GM18868 (cell line): ENCODE measurements at regions not wholly inside any gene's neighbourhood (a gene's known extent, or its start where the extent isn't known, plus 50 kb on each side); places are given as distances from the start of the nearest gene placed in this dataset.

Experiments
- ATAC-seq: cut with Tn5 transposase; IDR thresholded peaks from one replicate; pipeline ENCODE4 v1.9.1; 2021; ENCODE audit warnings: mild to moderate bottlenecking, moderate library complexity; ENCODE audit not compliant: unreplicated experiment

DNA sequence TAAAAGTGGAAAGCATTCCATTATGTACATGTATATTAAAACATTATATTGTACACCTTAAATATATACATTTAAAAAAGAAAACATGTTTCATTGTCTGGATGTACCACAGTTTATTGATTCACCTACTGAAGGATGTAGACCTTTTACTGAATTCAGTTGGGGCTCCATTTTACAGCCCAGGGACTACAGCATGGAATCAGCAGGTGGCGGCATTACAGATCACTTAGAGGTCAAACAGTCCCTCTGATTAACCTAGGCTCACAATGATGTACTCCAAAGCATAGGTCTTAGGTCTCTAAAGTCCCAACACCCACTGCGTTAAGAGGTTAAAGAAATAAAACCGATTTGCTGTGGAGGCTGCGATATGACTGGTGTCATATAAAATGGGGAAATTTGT, 490.9 kb downstream of the SHISA9 start:
- ATAC-seq = no peak

DNA sequence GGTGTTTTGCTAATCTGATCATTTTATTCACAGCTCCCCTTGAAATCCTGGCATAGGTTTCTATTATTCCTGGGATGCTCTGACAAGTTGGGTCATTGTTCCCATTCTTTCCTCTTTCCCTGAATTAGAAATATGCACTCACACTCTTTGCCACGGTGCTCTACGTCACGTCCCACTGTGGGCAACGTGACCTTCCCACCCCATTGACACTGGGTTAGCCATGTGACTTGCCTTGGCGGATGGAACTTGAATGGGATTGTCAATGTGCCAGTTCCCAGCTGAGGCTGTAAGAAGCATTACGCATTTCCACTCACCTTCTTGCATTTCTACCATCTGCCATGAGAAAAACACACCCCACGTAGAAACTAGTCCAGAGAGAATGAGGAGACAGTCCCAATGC, 492.4 kb downstream of the SHISA9 start:
- ATAC-seq = no peak

DNA sequence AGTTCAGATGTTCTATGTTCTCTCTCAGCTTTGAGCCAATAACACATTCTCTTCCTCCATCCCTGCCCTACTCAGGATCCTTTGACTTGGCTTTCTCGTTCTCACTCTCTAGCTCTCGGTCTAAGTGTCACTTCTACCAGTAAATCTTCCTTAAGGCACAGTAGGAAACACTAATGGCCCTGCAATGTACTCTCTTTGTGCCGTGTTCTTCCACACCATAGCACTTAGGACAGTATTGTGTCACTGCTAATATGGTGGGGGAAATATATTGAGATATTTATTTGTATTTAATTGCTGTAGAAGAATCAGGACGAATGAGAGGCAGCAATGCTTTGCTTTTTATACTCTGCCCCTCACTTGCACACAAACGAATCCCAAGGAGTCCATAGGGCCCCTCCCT, 493.1 kb downstream of the SHISA9 start:
- no peak for ATAC-seq

DNA sequence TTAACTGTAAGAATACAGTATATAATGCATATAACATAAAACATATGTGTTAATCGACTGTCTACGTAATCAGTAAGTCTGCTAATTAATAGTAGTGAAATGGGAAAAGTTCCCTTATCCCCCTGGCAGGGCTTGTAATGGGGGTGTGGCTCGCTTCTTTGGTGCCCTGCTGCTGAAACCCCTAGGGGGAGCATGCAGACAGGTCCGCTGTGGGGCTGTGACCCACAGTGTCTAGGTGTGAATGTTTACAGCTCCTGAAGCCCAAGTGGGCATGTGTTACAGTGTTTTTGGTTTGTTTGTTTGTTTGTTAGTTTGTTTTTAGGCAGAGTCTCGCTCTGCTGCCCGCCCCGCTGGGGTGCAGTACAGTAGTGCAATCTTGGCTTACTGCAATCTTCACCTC, 495.7 kb downstream of the SHISA9 start:
- no peak for ATAC-seq

DNA sequence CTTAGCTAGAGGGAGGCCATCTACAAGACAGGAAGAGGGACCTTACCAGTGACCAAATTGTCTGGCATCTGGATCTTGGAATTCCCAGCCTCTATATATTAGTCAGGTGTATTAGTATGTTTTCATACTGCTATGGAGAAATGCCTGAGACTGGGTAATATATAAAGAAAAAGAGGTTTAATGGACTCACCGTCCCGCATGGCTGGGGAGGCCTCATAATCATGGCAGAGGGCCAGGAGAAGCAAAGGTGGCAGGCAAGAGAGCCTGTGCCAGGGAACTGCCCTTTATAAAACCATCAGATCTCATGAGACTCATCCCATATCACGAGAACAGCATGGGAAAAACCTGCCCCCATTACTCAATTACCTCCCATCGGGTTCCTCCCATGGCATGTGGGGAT, 500.2 kb downstream of the SHISA9 start:
- no peak for ATAC-seq

DNA sequence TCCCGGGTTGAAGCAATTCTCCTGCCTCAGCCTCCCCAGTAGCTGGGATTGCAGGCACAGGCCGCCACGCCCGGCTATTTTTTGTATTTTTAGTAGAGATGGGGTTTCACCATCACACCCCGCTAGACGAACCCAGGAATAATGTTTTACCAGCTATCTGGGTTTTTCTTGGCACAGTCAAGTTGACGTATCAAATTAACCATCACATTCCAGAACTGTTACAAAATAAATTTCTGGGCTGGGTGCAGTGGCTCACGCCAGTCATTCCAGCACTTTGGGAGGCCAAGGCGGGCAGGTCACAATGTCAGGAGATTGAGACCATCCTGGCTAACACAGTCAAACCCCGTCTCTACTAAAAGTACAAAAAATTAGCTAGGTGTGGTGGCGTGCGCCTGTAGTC, 501.2 kb downstream of the SHISA9 start:
- no peak for ATAC-seq

DNA sequence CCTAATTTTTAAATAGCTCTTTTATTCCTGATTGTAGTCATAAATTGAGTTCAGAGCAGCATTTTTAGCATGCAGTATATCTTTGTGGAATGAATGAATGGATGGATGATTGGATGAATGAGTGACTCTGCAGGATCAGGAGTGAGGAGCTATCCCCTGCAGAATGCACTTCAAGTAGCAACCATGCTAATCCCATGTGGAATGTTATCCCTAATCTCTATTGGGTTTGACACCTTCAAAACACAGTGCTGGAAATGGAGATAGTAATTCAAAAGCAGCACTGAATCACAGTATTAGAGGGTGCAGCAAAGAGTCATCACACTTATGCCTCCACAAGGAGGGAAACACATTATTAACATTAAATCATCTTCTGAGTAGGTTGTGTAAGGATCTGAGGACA, 501.9 kb downstream of the SHISA9 start:
- ATAC-seq = no peak

DNA sequence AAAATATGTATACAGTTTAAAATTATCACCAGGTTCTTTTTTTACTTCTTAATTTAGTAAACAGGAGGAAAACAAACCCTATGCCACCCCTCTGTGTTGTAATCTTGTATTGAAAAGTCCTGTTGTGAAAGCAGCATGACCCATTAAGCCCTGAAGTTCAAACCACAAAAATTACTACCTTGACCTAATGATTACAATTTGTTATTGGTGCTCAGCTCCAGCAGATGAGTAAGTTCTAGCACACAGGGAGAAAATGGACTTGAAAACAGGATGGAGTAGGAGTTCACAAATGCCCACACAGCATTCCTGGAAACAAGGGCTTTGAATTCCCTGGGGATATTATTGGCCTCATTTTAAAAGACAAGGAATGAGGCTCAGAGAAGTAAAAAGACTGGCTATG, 505.8 kb upstream of the ERCC4 start:
- no peak for ATAC-seq

DNA sequence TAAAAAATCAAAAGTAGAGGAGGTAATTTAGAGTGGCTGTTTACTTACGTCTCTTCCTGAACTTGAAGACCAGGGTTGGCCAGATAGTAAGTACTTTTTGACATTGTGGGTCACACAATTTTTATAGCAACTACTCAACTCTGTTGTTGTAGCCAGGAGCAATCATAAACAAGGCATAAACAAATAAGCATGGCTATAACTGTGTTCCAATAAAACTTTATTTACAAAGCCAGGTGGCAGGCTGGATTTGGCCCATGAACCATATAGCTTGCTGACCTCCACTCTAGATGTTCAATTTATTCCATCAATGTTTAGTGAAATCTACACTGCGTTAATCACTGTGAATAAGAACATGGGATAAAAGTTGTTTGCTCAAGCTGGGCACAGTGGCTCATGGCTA, 500.4 kb upstream of the ERCC4 start:
- no peak for ATAC-seq

DNA sequence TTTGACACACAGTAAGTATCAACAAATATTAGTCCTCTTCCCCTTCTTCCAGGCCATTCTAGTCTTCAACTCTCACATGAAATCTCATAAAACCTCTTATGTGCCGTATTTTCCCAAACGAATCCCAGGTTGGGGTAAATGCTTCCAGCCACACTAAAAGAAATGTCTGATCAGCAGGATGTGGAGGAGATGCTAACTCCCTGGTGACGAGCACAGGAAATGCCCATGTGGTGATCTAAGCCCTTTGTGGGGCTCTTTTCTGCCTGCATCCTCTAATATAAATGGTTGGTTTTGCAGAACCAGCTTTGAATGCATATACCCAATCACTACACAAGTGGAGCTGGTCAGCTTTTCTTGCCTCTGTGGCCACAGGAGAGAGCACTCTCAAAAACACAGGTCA, 498.2 kb upstream of the ERCC4 start:
- no peak for ATAC-seq

DNA sequence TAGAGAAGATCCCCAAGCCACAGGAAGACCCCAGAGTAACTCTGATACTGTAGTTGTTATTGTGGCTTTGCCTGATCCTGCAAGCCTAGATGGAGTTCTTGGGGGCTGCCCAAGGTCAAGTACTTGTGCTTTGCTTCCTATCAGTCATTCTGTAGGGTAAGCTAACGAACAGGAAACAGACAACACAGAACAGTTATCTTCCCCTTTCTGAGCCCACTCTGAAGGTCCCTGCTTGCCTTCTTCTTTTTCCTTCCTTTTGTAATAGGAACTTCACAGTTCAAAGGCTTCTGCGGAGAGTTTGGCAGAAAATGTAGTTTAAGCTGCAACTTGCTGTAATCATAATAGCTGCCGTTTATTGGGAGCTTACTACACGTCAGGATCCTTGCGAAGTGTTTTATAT, 494.1 kb upstream of the ERCC4 start:
- no peak for ATAC-seq

DNA sequence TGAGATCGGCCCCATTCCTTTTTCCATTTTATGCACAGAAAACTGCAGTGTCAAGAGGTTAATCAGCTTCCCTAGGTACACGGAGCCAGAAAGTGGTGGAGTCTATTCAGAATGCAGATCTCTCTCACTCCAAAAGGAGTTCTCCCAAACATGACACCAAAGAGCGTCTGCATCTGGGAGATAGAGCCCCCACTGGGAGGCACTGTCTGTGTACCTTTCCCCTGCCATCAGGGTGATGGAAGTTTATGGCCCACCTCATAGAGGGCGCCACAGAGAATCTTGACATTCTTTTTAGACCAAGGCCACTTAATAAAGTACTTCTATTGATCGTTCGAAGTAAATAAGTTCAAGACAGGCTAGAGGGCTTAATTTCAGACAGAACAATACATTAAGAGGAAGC, 493.7 kb upstream of the ERCC4 start:
- ATAC-seq = no peak

DNA sequence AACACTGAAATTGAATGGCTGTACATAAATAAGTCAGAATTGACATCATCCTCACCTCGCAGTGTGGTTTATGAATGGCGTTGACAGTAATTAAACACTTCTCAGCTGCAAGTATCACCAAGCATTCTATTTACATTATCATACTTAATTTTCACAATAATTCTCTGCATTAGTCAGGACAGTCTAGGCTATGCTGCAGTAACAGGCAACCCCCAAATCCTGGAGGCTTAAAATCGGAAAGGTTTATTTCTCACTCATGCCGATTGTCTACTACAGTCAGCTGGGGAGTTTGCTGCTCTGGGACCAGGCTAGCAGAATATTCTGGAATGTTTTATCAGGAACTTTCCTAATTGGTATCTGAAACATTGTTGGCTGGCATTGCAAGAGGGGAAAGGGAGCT, 493.2 kb upstream of the ERCC4 start:
- ATAC-seq = no peak

DNA sequence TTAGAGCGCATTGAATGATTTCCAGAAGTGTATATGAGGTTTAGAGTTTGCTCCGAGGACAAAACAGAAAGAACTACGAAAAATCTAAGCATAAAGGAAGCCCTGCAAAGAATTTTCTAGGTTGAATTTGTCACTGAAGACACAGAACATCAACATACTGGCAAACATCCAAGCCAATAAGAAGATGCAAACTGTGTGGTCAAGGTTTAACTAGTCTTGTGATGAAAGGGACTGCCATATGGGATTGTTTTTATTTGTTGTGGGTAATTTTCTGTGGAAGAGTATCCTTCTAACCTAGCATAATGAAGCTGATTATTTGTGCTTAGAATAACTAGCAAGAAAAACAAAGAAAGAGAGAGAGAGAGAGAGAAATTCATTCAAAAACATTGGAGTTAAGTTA, 492.0 kb upstream of the ERCC4 start:
- ATAC-seq = no peak

DNA sequence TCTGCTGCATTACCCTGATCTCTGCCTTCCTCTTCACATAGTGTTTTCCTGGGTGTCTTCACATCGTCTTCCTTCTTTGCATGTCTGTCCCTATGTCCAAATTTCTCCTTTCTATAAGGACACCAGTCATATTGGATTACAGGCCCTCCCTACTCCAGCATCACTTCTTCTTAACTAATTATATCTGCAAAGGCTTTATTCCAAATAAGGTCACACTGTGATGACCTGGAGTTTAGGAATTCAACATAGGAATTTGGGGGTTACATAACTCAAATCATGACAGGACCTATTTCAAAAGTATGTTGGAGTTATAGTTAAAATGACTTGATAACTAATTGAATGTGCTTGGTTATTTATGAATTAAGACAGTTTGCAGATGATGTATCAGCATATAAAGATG, 490.5 kb upstream of the ERCC4 start:
- no peak for ATAC-seq

DNA sequence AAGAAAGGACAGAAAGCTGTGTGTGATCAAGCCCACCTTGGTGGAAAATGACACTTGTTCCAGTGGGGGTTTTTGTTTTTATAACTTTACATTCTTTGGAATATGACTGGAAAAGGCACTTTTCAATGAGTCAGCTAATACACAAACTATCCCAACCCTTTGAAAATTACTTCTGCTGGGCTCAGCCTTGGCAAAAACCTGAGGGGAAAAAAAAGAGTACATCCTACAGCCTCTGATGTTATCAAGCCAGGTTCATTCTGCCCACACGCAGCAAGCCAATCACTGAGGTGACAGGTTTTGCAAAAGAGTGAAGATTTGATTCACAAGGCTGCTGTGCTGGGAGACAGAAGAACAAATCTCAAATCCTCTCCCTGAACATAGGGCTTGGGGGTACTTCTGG, 484.5 kb upstream of the ERCC4 start:
- no peak for ATAC-seq

DNA sequence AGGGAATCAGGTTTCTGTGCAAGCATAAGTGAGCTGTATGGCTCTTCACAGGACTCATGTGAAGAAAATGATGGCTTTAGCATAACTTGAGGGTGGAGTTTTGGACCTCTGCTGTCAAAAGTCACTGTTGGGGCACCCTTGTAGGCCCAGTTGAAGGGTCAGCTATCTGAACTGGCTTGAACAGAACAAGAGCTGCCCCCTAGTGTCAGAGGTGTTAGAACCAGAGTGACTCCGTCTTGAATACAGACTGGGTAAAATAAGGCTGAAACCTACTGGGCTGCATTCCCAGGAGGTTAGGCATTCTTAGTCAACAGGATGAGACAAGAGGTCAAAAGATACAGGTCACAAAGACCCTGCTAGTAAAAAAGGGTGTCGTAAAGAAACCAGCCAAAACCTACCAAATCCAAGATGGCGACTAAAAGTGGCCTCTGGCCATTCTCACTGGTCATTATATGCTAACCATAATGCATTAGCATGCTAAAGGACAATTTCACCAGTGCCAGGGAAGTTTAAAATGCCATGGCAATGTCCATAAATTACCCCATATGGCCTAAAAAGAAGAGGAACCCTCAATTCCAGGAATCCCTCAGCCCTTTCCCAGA, 484.0 kb upstream of the ERCC4 start:
- no peak for ATAC-seq

DNA sequence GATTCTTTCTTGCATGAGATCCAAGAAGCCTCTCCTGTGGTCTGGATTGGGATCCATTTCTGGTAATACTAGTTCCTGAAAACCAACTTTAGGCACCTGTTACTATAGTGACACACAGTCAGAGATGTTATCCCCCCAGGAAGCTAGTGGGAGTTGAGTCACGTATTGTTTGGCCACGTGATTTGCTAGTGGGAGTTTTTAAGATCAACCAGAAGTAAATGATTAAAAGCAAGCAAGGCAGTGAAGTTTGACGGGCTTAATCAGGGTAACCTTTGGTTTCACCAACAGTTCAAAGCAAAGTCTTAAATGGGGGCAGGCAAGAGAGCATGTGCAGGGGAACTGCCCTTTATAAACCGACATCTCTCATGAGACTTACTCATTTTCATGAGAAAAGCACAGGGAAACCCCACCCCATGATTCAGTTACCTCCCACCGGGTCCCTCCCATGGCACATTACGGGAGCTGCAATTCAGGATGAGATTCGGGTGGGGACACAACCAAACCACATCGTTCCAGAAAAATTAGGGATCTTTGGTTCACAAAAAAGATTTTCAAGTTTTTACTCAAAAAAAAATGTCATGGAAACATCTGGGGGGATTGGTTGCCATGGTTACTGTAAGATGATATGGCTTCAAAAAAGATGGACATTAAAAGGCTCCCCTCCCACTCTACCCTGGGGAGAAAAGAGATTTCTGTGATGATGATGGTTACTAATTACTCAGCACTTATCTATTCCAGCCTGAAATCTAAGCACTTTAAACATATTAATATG, 483.1 kb upstream of the ERCC4 start:
- peak; percentile 56 for ATAC-seq

DNA sequence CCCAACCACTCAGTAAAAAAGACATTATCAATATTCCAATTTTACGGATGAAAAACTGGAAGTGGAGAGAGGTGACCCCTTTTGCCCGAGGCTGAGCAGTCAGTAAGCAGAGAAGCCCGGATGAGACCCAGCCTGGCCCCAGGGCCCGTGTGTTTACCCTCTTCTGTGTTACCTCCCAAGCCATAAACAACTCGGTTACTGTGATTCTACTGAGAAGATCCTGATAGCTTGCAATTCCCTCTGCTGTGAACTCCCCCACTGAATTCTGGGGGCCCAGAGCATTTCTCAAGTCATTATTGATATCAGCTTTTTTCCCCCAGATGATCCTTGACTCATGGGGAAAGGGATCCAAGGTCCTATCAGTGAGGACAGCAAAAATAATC, 482.6 kb upstream of the ERCC4 start:
- no peak for ATAC-seq

DNA sequence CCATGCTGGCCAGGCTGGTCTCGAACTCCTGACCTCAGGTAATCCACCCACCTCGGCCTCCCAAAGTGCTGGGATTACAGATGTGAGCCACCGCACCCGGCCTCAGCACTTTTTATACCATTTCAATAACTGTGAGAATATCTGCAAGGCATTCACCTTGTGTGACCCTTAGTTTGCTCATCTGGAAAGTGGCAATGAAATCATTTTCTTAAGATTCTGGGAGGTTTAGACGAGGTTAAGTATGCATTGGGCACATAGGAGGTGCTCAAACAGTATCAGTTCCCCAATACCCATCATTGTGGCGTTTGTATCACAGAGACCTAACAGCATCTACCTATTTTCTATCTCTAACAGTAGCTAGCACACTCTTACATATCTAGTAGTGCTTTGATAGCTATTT, 481.9 kb upstream of the ERCC4 start:
- ATAC-seq = peak; percentile 48

DNA sequence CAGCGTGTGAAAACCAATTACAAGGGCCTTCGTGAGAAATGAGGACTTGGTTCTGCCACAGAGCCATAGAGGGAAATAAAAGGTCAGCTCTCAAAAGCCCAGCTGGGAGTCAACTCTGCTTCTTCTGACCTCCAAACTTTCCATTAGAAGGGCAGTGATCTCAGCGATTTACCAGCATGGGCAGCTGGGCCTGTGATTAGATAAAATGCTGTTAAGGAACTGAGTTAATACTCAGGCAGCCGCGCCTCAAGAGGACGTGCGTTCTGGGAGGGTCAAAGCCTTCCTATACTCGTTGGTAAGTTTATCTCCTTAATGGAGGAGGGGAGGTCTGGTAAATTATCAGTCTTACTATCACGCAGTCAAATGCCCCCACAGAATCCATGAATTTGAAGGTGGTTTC, 480.2 kb upstream of the ERCC4 start:
- no peak for ATAC-seq

DNA sequence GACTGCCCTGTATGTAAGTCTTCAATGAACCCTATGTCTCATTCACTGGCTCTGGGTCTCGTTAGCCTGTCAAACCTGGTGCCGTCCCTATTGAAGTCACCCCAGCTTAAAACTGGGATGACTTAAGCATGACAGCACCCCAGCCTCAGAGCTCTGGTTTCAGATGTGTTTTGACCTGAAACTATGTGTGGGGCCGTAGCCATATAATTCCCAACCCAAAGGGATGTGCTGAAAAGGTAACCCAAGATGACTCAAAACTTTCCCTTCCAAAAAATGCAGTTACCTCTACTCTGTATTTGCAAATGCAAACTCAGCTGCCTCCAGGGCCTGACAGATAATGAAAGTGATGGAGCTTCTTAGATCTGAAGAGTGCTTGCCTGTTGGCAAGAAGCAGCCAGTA, 478.3 kb upstream of the ERCC4 start:
- peak; percentile 67 for ATAC-seq

DNA sequence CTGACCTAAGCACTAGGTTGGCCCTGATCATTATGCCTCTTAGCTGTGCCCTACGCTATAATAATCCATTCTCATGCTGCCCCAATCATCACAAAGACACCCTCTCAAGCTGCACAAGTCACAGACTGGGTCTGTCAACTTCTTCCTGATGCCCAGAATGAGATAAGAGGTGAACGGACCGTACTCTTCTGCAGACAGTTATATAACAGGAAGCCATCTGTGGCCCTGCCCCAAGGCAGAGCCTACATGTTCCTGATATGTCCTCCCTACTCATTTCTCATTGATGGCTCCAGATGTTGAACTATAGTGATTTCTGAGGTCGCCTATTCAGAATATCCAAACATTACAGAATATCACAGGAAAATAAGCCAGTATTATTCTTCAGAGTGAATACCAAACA, 471.6 kb upstream of the ERCC4 start:
- no peak for ATAC-seq
